Activated CD4-positive, alpha-beta T cell treated with anti-CD3 and anti-CD28 coated beads for 24 hours (primary cell): ENCODE measurements at regions not wholly inside any gene's neighbourhood (a gene's known extent, or its start where the extent isn't known, plus 50 kb on each side); places are given as distances from the start of the nearest gene placed in this dataset.

Source experiments
- DNase-seq, 2 donors: peaks; one replicate each; pipeline ENCODE4 v3.0.0-alpha.2; 2020; ENCODE audit warnings: low read depth in 2 of 2

DNA sequence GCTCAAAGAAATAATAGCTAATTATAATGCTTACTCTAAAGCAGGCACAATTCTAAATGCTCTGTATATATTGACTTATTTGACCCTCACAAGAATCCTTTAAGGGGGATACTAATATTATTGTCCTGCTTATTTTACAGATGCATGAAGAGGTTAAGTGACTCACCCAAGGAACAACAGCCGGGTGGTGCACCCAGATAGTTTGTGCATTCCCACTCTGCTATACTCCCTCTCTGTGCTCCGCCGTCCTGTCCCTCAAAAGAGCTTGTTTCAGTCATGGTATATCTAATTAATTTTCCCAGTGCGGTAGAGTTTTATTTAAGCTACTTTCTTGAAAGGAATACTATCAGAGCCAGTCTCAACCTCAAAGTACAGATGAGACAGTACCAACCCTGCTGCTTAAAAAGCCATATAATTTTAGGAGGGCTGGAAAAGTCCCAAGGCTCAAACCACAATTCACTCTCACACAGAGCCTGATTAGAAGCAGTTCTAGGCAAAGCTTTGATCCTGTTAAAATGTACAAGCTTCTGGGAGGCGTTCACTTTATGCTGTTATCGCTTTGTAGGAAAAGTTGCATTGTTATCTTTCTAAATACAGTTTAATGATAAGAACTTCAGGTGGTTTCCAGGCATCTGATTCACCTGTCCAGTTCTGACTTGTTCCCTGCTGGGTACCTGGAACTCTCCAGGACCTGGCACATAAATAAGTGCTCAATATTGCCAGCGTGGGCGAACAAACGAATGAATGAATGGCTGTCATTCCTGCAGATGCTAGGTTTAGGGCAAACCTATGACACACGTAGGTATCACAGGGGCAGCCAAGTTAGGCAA lies 261.5 kb upstream of the KLF14 start:
- no peak for DNase-seq

DNA sequence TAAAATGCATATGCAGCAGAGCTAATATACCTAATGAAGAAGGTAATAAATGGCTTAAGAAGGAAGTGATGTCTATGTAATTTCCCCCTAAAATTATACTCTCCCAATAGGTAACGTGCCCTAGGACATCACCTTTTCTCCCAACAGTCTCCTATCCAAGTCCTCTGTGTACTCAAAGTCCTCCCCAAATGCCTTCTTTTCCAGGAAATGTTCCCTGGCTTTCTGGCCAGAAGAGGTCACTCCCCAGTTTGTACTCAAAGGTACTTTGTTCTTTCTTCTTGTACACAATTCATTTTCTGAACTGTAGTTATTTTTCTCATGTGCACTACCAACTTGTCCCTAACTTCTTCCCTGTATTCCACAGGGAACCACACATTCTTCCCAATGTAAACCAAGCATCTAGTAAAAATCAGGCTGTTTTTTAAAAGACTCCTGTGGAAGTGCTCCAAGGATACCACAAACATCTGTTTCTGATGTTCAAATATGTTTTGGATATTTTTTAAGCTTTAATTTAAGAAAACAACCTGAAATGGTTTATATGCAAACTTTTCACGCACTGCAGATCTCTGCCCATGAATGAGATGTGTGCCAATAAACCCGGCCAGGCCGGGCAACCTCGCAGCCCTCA lies 262.3 kb upstream of the KLF14 start:
- no peak for DNase-seq

DNA sequence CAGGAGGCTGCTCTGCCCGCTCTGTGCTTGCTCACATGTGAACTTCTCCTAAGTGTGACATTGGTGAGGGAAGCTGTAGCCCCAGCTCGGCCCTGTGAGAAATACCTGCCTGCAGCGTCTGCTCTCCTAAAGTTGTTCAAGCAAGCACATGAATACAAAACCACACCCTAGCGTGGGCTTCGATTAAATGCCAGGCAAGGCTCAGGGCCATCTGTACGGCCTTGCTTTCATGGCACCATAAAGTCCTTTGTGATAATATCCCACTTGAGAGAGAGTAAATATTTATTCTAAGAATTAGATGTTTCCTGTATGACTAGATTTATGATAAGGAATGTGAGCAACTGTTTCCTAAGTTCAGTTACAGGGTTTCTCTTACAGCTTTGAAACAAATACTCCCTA lies 262.8 kb upstream of the KLF14 start:
- DNase-seq, result no peak

DNA sequence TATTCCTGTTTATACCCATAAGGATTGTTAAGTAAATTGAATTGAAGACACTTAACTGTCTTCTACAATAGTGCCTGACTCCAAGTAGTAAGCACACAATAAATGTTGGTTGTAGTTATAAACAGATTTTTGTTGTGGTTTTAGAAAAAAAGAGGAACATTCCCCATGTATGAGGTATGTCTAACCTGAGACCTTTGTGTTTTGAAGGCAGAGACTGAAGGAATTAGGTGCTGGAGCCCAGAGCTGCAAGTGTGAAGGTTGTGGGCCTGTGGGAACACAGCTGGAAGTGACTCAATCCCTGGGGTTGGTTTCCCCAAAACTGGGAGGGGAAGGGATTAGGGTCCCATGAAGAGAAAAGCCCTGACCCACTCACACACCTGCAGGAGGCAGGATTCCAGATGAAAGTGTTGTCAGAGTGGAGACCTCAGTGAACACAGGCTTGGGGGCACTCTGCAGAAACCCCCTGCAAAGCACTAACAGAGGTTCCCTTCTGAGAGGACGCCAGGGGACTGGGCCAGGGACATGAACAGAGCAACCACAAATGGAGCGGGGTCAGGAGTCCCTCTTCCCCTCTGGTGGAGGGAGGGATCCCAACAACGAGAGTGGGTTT lies 265.1 kb upstream of the KLF14 start:
- no peak for DNase-seq

DNA sequence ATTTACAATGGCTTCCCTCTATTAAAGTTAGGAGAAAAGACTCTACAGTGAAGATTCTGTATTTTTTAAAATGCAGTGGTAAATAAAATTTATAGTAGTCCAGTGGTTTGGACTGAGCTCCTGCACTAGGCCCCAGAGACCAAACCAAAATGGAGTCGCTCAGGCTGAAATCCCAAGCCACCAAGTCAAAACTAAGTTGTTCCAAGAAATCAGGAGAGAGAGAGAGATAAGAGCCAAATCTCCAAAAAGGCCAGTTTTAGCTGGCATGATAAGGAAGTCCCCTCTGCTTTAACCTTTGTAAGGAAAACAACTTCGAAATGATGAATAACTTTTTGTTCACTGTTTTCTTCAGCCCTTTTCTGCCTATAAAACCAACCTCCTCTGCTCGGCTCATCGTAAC lies 265.9 kb upstream of the KLF14 start:
- no peak for DNase-seq

DNA sequence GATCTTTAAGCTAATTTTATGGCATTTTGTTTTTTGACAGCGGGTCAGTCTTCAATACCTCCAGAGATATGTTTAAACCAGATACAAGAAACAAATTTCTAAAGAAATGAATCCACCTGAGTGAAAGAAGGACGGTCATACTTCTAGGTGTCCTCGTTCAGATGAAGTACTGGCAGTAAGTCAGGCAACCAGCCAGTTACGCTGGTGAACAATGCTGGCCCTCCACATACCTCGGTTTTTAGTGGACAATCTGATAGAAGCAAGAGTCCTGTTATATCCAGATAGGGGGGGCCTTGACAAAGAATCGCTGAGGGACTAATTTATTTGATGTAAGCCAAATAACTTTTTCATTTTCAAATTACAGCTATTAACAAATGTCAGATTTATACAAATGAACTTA lies 266.4 kb upstream of the KLF14 start:
- no peak for DNase-seq

DNA sequence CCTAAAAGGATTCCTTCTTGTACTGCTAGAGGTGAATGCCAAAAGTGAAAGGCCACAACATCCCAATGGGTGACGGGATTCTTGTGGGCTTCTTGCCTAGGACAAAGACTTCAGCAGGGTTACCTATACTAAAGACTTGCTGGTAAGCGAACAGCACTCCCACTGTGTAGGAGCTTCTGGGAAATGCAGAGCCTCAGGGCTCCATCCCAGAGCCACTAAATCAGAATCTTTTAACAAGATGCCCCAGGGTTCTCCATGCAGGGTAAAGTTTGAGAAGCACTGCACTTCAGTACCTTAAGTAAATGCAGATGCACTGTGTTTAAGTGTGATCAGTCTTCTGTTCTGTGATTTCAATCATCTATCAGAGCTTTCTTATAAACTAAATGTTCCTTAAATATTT lies 266.9 kb upstream of the KLF14 start:
- DNase-seq, result no peak

DNA sequence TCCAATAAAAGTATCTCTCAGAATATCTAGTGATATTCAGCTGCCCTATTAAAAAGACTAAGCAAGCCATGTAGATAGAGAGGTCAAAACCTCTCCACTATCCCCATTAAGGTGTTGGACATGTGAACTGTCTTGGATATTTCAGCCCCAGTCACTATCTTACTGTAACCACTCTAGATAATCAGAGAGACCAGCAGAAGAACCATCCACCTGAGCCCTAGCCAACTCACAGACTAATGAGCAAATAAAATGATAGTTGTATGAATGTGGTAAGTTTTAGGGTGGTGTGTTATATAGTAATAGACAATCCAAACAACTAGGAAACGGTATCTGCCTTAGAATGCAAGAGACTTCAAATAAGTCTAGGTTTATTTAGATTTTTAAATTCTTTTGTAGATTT lies 268.6 kb upstream of the KLF14 start:
- DNase-seq, result no peak

DNA sequence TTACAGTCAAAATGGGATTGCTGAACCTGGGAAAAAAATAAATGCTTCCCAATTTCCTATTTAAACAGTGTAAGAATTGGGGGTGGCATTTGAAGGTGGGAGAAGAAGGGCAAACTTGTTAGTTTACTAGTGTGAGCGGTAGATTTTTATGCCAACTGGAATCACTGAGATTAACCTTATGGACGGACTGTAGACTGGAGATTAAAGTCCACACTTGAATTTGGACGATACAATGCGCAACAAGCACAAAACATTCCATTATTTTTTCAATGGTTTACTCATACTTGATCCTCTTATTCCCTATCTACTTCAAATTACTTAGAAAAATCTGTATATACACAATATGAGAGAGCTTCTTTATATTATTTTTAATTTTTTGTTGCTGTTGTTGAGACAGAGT lies 269.6 kb upstream of the KLF14 start:
- DNase-seq, result no peak

DNA sequence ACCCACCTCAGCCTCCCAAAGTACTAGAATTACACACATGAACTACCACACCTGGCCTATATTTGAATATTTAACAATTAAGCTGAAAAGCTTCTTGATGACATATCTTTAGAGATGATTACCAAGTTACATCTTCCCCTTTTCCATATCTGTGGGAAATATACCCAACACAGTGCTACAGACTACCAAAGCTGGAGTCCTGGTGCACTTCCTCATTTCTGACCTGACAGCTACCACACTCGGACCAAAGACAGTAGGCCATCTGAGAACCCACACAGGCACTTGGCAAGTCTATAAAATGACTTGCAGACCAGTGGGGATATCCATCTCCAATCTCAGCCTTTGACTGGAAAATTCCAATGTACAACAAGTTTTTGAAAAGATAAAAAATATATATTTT lies 270.4 kb upstream of the KLF14 start:
- DNase-seq, result no peak

DNA sequence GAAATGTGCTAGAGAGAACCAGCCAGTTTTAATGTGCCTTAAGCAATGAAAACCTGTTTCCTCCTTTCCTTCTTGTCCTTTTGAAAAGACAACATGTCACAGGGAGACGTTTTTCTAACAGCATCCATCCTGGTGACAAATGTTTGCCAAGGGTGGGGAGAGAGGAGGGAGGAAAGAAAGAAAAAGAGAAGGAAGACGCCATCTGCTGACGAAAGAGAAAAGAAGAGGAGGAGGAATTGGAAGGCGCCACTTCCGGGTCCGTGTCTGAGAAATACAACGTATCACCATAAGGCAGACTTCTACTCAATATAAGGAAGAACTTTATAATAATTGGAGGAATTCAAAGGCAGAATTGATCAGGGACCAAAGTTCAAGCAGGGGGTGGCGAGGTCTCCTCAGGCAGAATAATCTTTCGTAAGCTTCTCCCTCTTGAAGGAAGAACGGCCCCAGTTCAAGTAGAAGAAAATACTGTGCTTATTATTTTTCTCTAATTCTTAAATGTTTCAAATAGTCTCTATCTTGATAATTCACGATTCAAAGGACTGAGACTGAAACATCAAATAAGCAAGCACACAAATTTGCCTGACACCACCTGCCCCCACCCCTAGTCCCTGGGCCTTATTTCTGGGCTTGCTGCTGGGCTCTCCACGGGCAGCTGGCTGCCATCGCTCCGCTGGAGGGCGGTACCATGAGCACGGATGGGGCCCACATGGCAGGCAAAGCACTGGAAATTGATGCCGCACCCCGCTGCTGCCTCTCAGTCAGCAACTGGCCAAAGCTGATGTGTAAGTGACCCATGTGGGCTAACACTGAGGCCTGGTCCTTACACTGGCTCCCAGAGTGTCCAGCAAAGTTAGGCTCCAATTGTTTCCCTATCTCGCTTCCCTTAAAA lies 273.7 kb upstream of the KLF14 start:
- DNase-seq, result peak in 1 of 2 donors; percentile 49

DNA sequence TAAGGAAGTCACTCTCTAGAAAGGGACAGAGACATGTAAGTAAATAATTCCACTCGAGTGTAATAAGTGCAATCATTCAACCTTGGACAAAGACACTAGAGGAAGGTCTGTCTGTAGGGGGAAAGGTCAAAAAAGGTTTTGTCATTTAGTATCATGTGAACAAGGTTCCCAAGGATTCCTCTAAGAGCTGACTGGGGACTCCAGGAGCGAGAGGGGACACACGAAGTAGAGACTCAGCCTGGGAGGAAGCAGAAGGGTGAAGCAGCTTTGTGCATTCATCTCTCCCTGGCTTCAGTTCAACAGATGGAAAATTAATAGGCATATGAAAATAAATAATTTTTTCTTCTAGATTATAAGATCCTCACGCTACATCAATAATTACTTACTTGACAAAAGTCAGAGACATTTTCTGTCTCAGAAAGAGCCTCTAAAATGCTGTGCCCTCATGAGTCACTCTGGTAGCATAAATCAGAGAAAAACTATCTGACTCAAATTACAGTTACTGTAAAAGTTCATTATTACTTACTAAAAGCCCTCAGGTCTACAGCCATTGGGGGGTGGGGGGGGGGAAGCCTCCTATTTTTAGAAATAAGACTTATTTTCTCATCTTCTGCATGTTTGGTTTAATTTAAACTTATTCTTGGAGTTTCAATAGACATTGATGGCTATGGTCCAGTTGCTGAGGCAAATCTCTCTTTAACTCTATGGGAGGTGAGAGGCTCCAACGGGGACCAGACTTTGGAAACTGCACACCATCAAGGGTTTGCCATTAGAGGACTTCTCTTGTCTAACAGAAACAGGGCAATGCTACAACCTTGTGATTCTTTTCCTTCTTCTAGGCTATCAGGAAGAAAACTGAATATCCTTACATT lies 275.1 kb upstream of the KLF14 start:
- no peak for DNase-seq

DNA sequence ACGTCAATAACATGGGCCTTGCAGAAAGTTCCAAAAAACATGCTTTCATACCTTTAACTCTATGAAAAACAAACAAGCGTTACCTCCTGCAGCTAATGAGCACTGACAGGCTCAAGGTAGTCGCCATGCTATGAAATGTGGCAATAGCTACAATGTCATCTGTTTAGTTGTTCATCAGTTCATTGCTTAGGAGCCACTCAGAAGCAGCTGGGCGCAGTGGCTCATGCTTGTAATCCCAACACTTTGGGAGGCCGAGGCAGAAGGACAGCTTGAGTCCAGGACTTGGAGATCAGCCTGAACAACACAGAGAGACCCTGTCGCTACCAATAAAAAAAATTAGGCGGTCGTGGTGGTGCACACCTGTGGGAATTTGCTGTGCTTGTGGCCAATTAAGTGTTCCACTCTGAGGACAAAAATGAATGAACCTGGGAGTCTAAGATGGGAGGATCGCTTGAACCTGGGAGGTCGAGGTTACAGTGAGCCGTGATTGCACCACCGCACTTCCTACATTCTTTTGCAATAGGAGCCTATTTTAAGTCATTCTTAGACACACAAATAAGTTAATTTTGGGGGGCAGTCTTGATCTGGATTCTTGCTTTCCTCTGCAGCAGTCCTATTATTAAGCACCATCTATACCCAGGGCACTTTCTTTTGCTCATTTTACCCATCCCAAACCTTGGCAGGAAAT lies 276.2 kb upstream of the KLF14 start:
- DNase-seq, result no peak

DNA sequence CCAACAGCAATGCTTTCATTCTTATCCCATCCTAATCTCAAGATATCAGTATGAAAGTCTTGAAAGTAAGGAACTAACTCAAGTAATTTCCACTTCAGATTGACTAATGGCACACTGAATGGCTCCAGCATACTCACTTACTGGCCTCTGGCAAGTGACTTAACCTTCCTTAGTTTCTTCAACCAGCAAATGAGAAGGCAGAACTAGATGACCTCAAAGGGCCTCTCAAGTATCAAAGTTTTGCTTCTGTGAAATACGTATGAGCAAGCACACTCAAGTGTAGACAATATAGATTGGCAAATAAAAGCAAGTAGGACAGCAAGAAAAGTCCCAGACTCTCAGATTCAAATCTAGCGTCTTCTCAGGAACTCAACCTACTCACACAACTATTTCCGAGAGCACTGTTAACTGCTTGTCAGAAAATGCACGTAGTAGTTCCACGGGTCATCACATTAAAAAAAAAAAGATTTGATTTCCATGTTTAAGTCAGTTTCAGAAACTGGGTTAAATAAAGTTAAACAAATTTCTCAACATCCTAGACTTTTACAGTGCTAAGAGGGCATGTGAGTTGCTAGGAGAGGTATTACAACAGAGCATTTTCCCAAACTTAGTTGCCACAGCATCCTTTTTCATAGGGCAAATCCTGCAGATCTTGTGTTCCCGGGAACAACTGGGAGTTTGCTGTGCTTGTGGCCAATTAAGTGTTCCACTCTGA lies 276.9 kb upstream of the KLF14 start:
- DNase-seq, result no peak

DNA sequence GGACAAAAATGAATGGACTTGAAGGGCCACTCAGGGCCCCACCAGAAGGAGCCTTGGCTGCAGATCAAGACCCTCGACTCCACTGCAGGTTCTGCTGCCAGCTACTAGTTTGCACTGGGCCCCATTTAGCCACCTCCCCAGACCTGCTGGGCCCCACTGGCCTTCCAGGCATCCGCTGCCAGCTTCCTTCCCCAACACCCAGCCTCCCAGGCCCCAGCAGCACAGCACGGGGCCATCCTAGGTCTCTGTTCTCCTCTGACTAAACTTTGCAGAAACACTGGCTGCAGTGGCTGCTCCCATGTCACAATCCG lies 277.4 kb upstream of the KLF14 start:
- no peak for DNase-seq

DNA sequence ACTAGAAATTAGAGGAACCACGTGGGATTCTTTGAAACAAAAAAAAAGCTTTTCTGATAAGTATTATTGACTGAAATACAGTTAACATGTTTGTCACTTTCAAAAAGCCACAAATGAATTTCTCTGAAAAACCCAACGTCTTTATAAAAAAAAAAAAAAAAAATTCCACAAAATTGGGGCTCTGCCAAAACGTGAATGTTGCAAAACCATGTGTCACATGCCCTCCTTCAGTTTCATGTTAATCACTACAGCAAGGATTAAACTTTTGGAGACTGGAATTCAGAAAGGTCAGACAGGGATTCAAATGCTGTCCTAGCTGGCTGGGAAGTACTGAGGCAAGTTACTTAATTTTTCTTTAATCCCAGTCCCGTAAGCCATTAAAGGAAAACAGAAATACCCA lies 278.0 kb upstream of the KLF14 start:
- DNase-seq, result no peak

DNA sequence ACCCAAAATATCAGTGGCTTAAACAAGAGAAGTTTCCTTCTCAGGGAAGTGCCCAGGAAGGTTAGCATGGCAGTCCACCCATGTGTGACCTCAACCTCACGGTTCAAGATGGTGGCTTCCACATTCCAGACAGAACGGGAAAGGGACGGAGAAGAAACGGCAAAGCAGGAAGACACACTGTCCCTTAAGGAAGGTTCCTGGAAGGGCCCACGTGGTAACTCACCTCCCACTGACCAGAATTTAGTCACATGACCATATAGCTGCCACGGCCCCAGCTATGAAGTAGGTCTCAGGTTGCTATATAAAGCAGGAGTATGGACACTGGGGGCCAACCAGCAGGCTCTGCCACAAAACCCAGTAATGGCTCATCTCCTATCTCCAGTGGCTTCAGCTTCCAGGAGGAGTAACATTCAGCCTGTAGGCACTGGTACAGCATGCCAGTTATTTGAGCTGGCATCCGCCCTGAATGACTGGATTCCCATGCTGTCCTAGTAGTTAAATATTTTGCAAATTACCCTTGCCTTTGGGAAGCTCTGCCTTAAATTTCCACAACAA lies 278.5 kb upstream of the KLF14 start:
- no peak for DNase-seq

DNA sequence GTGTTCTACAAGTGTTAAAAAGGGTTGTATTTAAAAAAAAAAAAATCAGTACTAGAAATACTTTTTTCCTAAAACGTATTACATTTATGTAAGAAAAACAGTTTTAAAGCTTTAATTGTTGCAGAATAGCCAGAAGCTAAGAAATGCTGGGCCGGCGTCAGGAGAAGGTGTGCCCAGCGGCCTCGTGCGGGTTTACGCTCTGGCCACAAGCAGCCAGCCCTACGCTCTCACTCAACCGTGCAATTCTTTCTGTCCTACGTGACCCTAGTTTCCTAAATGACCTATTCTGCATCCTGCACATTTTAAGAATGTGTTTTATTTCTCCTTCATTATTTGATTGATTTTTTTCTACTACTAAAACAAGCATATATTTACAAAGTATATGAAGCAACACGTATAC lies 279.7 kb upstream of the KLF14 start:
- no peak for DNase-seq

DNA sequence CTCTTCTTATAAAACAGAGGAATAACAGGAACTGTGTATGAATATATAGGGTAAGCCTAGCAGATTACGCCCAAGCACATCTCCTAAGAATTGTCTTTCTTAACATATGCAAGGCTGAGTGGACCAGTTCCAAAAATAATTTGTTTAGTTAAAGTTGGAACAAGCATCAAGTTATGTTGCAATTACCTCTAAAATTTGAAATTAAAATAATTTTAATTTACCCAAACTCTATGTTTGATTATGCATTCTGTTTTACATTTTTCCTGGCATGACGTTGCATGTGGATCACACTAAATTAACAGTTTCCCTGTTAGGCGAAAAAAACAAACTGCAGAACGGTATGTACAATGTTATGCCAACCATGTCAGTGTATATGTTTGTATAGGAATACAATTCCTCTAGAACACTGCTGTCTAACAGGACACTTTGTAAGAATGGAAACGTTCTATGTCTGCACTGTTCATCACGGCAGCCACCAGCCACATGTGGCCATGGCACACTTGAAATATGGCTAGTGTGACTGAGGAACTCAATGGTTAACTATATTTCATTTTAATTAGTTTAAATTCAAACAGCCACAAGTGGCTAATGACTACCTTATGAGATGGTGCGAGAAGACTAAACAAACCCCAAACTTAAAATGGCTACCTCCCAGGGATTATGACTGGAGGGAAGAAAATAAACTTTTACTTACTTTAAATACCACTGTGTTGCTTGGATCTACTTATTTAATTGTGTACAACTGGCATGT lies 281.1 kb upstream of the KLF14 start:
- DNase-seq, result no peak
